Osteoblast (primary cell): ENCODE measurements at regions not wholly inside any gene's neighbourhood (a gene's known extent, or its start where the extent isn't known, plus 50 kb on each side); places are given as distances from the start of the nearest gene placed in this dataset.

Experiments used
- DNase-seq: peaks from one replicate; pipeline ENCODE4 v3.0.0; 2011; ENCODE audit warnings: low spot score, mixed read lengths; ENCODE audit not compliant: insufficient read length; ENCODE audit errors: missing footprints
- H2AFZ ChIP-seq: 2 replicates; pipeline ENCODE4 v1.6.0; 2011; ENCODE audit warnings: mild to moderate bottlenecking, low read length
- H3K27ac ChIP-seq: 2 replicates; pipeline ENCODE4 v1.5.1; 2011; ENCODE audit warnings: mild to moderate bottlenecking, low read depth, low read length, moderate library complexity
- H3K27me3 ChIP-seq: 2 replicates; pipeline ENCODE4 v1.6.0; 2012; ENCODE audit warnings: mild to moderate bottlenecking, control low read depth, inconsistent platforms, low read length, moderate library complexity; ENCODE audit not compliant: insufficient read depth
- H3K36me3 ChIP-seq: 2 replicates; pipeline ENCODE4 v1.5.1; 2011; ENCODE audit warnings: mild to moderate bottlenecking, low read length, control low read depth, moderate library complexity; ENCODE audit not compliant: insufficient read depth
- H3K4me1 ChIP-seq: 2 replicates; pipeline ENCODE4 v1.5.1; 2011; ENCODE audit warnings: mild to moderate bottlenecking, low read length, control low read depth, moderate library complexity; ENCODE audit not compliant: insufficient read depth
- H3K4me2 ChIP-seq: 2 replicates; pipeline ENCODE4 v1.6.0; 2011; ENCODE audit warnings: mild to moderate bottlenecking, low read length; ENCODE audit not compliant: insufficient read depth
- H3K4me3 ChIP-seq: fragments of 200-600 bp; sonication (generic); 3 replicates; pipeline ENCODE4 v1.5.1; 2012; ENCODE audit warnings: mild to moderate bottlenecking, low read length, inconsistent platforms; ENCODE audit not compliant: insufficient read depth
- H3K79me2 ChIP-seq: 2 replicates; pipeline ENCODE4 v1.6.0; 2012; ENCODE audit warnings: mild to moderate bottlenecking, low read length, control low read depth, inconsistent platforms; ENCODE audit not compliant: insufficient read depth
- H3K9me3 ChIP-seq: 2 replicates; pipeline ENCODE4 v1.5.1; 2011; ENCODE audit warnings: low read depth, low read length, control low read depth
- H4K20me1 ChIP-seq: 2 replicates; pipeline ENCODE4 v1.6.0; 2012; ENCODE audit warnings: mild to moderate bottlenecking, low read length, control low read depth; ENCODE audit not compliant: insufficient read depth
- TF ChIP-seq, protein P1 (sequence below): IDR thresholded peaks from 2 replicates; pipeline ENCODE4 v1.5.1; 2011; ENCODE audit warnings: mild to moderate bottlenecking, low read depth, low read length, moderate library complexity; ENCODE audit errors: extremely low read depth

DNA sequence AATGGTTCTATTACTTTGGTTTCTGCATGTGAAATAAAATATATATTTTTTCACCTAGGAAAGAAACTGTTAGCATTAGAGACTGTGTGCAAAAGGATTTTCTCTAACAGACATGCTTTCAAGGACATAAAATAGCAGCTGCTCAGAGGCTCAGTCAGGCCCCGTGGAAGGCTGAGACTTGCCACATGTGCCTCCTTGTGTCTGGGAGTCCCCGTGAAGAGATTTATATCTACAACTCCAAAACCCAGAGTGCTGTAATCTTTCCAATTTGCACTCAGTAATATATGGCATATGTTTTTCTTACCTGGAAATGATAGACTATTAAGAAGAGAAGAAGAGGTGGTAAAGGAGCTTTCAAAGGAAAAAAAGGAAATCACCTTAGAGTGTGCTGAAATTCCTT is 371.6 kb upstream of the OBI1 start:
- Histone ChIP-seq H3K36me3 (no peaks in the 10 kb centered on the region), H3K9me3 (no peaks in the 10 kb centered on the region), H3K79me2 (no peaks in the 10 kb centered on the region), H3K27me3 (no peaks in the 10 kb centered on the region), H3K4me2 (no peak overlapping the region), H3K27ac (no peak overlapping the region), H3K4me3 (no peak overlapping the region), H3K4me1 (no peaks in the 10 kb centered on the region), H2AFZ (no peak overlapping the region), H4K20me1 (no peaks in the 10 kb centered on the region)
- no peak for DNase-seq
- TF ChIP-seq, protein P1, sequence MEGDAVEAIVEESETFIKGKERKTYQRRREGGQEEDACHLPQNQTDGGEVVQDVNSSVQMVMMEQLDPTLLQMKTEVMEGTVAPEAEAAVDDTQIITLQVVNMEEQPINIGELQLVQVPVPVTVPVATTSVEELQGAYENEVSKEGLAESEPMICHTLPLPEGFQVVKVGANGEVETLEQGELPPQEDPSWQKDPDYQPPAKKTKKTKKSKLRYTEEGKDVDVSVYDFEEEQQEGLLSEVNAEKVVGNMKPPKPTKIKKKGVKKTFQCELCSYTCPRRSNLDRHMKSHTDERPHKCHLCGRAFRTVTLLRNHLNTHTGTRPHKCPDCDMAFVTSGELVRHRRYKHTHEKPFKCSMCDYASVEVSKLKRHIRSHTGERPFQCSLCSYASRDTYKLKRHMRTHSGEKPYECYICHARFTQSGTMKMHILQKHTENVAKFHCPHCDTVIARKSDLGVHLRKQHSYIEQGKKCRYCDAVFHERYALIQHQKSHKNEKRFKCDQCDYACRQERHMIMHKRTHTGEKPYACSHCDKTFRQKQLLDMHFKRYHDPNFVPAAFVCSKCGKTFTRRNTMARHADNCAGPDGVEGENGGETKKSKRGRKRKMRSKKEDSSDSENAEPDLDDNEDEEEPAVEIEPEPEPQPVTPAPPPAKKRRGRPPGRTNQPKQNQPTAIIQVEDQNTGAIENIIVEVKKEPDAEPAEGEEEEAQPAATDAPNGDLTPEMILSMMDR = no peak

DNA sequence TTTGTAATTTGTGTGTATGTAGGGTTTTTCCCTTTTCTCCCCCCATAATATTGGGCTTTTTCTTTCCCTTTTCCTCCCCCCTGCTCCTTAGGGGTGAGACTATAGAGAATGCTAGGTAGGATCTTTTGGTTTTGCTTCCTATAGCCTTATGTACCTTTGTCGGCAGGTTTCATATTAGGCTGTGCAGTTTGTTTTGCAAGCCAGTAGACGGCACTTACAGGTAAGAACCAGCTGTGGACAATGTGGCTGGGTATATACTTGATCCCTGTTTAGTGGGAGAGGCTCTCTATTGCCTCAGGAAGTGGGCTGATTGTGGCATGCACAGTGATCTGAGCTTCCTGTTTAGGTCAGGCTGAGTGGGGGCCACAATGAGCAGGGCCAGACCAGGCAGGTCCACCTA is 359.2 kb upstream of the OBI1 start:
- H3K4me3 ChIP-seq = no peak overlapping the region
- H3K4me2 ChIP-seq = no peak overlapping the region
- H3K27me3 ChIP-seq = no peaks in the 10 kb centered on the region
- H4K20me1 ChIP-seq = no peaks in the 10 kb centered on the region
- no peaks in the 10 kb centered on the region for H3K36me3 ChIP-seq
- H3K9me3 ChIP-seq = peaks cover 3% of the 10 kb centered on the region
- no peak overlapping the region for H2AFZ ChIP-seq
- no peak overlapping the region for H3K27ac ChIP-seq
- TF ChIP-seq, protein P1 = no peak
- no peaks in the 10 kb centered on the region for H3K79me2 ChIP-seq
- DNase-seq = no peak
- no peaks in the 10 kb centered on the region for H3K4me1 ChIP-seq

DNA sequence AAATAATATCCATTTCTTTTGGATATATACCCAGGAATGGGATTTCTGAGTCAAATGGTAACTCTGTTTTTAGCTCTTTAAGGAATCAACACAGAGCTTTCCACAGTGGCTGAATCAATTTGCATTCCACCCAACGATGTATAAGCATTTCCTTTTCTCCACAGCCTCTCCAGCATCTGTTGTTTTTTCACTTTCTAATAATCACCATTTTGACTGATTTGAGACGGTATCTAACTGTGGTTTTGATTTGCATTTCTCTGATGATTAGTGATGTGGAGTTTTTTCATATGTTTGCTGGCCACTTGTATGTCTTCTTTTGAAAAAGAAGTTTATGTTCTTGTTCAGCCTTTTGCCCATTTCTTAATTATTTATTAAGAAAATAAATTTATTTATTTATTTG is 352.2 kb upstream of the OBI1 start:
- Histone ChIP-seq H3K4me2 (no peak overlapping the region), H3K9me3 (peaks cover 2% of the 10 kb centered on the region), H4K20me1 (no peaks in the 10 kb centered on the region), H3K27ac (no peak overlapping the region), H3K4me1 (no peaks in the 10 kb centered on the region), H3K4me3 (no peak overlapping the region), H2AFZ (no peak overlapping the region), H3K36me3 (no peaks in the 10 kb centered on the region), H3K79me2 (no peaks in the 10 kb centered on the region), H3K27me3 (no peaks in the 10 kb centered on the region)
- TF ChIP-seq, protein P1 = no peak
- DNase-seq = no peak

DNA sequence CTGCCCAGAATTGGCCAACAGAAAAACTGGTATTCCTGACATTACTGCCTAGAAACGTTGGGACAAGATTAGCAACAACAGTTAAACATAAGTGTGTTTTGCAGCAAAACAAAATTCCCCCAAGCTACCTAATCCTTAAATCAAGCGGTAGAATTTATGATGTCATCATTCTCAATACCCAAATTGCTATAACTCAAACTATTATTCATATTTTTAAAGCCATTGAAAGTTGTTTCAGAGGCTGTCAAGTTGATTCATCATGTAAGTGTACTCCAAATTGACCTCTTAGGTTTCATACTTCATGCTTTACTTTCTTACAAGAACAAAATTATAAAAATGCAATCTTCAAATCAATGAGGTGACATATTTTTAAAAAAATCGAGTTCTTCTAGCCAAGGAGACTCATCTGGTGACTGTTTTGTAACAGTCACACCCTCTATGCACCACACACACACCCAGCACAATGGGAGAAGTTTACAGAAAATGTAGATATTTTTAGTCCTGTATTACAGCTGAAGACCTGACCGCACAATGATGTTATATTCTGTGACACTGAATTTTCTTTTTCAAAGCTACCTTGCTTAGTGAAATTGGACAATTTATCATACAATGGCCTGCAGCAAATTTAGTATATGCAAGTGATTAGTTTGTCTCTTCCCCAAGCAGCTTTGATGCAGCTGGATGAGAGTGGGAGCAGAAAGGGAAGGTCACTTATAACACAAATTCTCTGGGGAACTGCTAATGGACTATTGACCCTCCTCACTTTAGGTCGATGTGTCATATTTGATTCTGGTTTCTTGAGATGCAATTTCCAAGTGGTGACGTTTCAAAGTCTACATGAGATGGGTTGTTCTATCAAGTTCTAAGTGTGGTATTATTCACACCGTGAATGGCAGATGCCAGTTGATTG is 345.3 kb upstream of the OBI1 start:
- Histone ChIP-seq H3K27ac (no peak overlapping the region), H3K4me1 (no peaks in the 10 kb centered on the region), H3K36me3 (no peaks in the 10 kb centered on the region), H2AFZ (no peak overlapping the region), H3K4me3 (no peak overlapping the region), H3K27me3 (no peaks in the 10 kb centered on the region), H3K79me2 (no peaks in the 10 kb centered on the region), H3K4me2 (no peak overlapping the region), H4K20me1 (no peaks in the 10 kb centered on the region), H3K9me3 (peaks cover 2% of the 10 kb centered on the region)
- DNase-seq = no peak
- TF ChIP-seq, protein P1 = no peak
